Lung (tissue), 11 donors: ENCODE measurements at regions not wholly inside any gene's neighbourhood (a gene's known extent, or its start where the extent isn't known, plus 50 kb on each side); places are given as distances from the start of the nearest gene placed in this dataset.

ENCODE experiments used
- ATAC-seq: fragments of 200-7000 bp; cut with Tn5 transposase; one replicate; pipeline ENCODE4 v1.9.1; 2020; ENCODE audit warnings: moderate number of reproducible peaks; ENCODE audit not compliant: insufficient read depth, low FRiP score
- DNase-seq, 3 donors: peaks; one replicate each; pipeline ENCODE4 v3.0.0-alpha.2; 2013 to 2017
- H3K27ac ChIP-seq, 2 donors: one replicate each; pipeline ENCODE4 v1.5.1; 2013; ENCODE audit warnings: mild to moderate bottlenecking in 2 of 2, moderate library complexity in 2 of 2, control low read depth in 1 of 2, inconsistent platforms in 1 of 2, low read depth in 1 of 2, low read length in 1 of 2
- H3K27me3 ChIP-seq, 3 donors: one replicate each; pipeline ENCODE4 v1.5.1; 2013; ENCODE audit warnings: low read length in 2 of 3; ENCODE audit not compliant: control insufficient read depth in 3 of 3, insufficient read depth in 3 of 3
- H3K36me3 ChIP-seq, 4 donors: one replicate each; pipeline ENCODE4 v1.5.1; 2013; ENCODE audit warnings: low read length in 4 of 4, mild to moderate bottlenecking in 1 of 4, moderate library complexity in 1 of 4; ENCODE audit not compliant: control insufficient read depth in 4 of 4, insufficient read depth in 4 of 4
- H3K4me1 ChIP-seq, 5 donors: one replicate each; pipeline ENCODE4 v1.5.1; 2013; ENCODE audit warnings: low read length in 5 of 5, mild to moderate bottlenecking in 2 of 5, moderate library complexity in 1 of 5; ENCODE audit not compliant: control insufficient read depth in 5 of 5, insufficient read depth in 5 of 5
- H3K4me3 ChIP-seq: one replicate; pipeline ENCODE4 v1.5.1; 2013; ENCODE audit warnings: mild to moderate bottlenecking, control low read depth, moderate library complexity
- H3K9ac ChIP-seq, 2 donors: one replicate each; pipeline ENCODE4 v1.5.1; 2013; ENCODE audit warnings: low read length in 2 of 2, control low read depth in 1 of 2; ENCODE audit not compliant: insufficient read depth in 1 of 2
- H3K9me3 ChIP-seq, 4 donors: one replicate each; pipeline ENCODE4 v1.5.1; 2013; ENCODE audit warnings: low read length in 3 of 4, mild to moderate bottlenecking in 1 of 4, moderate library complexity in 1 of 4; ENCODE audit not compliant: control insufficient read depth in 4 of 4, insufficient read depth in 3 of 4
- CTCF ChIP-seq: IDR thresholded peaks from 2 replicates; pipeline ENCODE4 v1.5.1; 2012; ENCODE audit warnings: mild to moderate bottlenecking; ENCODE audit errors: control extremely low read depth, extremely low read depth
- WGBS, 2 donors: extraction: QIAGEN DNeasy Blood & Tissue Kit; methylation state at CpG; one replicate each; pipeline ENCODE4 v1.1.7; 2013; 5-methylcytosine and 5-hydroxymethylcytosine counted together
- donor health status: control.
- donor health status: control.
- donor health status: Bipolar disorder and iron deficiency.
- donor health status: healthy.
- donor health status: DM: yes; HTN: yes; CAD: no.

- 47 to 67% methylated on average over 2 of the region's 2 CpGs for WGBS, 2 donors
- Histone ChIP-seq H3K9ac (no peak overlapping the region), H3K9me3 (no peaks in the 10 kb centered on the region), H3K27me3 (no peaks in the 10 kb centered on the region), H3K27ac (no peak overlapping the region), H3K4me1 (no peaks in the 10 kb centered on the region), H3K36me3 (no peaks in the 10 kb centered on the region), H3K4me3 (no peak overlapping the region)
- ATAC-seq (no peak), DNase-seq (no peak)
- TF ChIP-seq CTCF = no peak
Measured at GRCh38 chr2:172215936-172216335, 113.2 kb upstream of the DLX2 start.

- no peak overlapping the region for H3K4me3 ChIP-seq
- H3K27ac ChIP-seq = no peak overlapping the region
- H3K9ac ChIP-seq = no peak overlapping the region
- WGBS, 2 donors = 90 to 92% methylated on average over 6 of the region's 6 CpGs
- no peaks in the 10 kb centered on the region for H3K9me3 ChIP-seq
- no peaks in the 10 kb centered on the region for H3K27me3 ChIP-seq
- DNase-seq = no peak
- no peaks in the 10 kb centered on the region for H3K36me3 ChIP-seq
- no peak for TF ChIP-seq CTCF
- no peak for ATAC-seq
- no peaks in the 10 kb centered on the region for H3K4me1 ChIP-seq
Measured at GRCh38 chr2:172216477-172216876, 113.8 kb upstream of the DLX2 start.

GRCh38 chr2:172219201-172219600 is 116.5 kb upstream of the DLX2 start:
- no peak overlapping the region for H3K4me3 ChIP-seq
- ATAC-seq (no peak), DNase-seq (no peak)
- TF ChIP-seq CTCF = no peak
- 45 to 69% methylated on average over 2 of the region's 2 CpGs for WGBS, 2 donors
- no peaks in the 10 kb centered on the region for H3K27me3 ChIP-seq
- H3K9me3 ChIP-seq = no peaks in the 10 kb centered on the region
- no peak overlapping the region for H3K9ac ChIP-seq
- no peak overlapping the region for H3K27ac ChIP-seq
- no peaks in the 10 kb centered on the region for H3K4me1 ChIP-seq
- H3K36me3 ChIP-seq = no peaks in the 10 kb centered on the region

- Histone ChIP-seq H3K9ac (no peak overlapping the region), H3K27ac (no peak overlapping the region), H3K9me3 (no peaks in the 10 kb centered on the region), H3K4me3 (no peak overlapping the region), H3K36me3 (no peaks in the 10 kb centered on the region), H3K4me1 (no peaks in the 10 kb centered on the region), H3K27me3 (no peaks in the 10 kb centered on the region)
- no peak for TF ChIP-seq CTCF
- DNase-seq (no peak), ATAC-seq (no peak)
Measured at GRCh38 chr2:172220121-172220520, 117.4 kb upstream of the DLX2 start.
